ENCODE measurements at regions not wholly inside any gene's neighbourhood (a gene's known extent, or its start where the extent isn't known, plus 50 kb on each side); places are given as distances from the start of the nearest gene placed in this dataset.

- H3K79me2 ChIP-seq (ENCODE audit: control insufficient read depth, insufficient read depth, low read length), result no peaks in the 10 kb centered on the region
- no peaks in the 10 kb centered on the region for H3K4me1 Mint-ChIP-seq
- intact Hi-C loops (cut with micrococcal nuclease), result no loop called here
- CTCF ChIA-PET, result no interaction called here
- no peak overlapping the region for H3K4me3 ChIP-seq (ENCODE audit: control extremely low read depth in 1 of 5, extremely low read depth in 1 of 5, insufficient read depth in 1 of 5, low read depth in 2 of 5, low read length in 4 of 5)
- H3K36me3 ChIP-seq (replicated peaks in 1 of 2; ENCODE audit: control extremely low read depth in 1 of 2, control insufficient read depth in 1 of 2, extremely low read depth in 1 of 2, insufficient read depth in 2 of 2, low read length in 1 of 2), result no peaks in the 10 kb centered on the region
- H3K27me3 Mint-ChIP-seq, result no peaks in the 10 kb centered on the region
- H2AFZ ChIP-seq (ENCODE audit: insufficient read depth, low read depth, low read length, poor library complexity, severe bottlenecking), result no peak overlapping the region
- H3K27me3 ChIP-seq (replicated peaks in 1 of 4; ENCODE audit: control extremely low read depth in 1 of 4, control insufficient read depth in 3 of 4, insufficient read depth in 4 of 4, low read length in 3 of 4), result no peaks in the 10 kb centered on the region
- no peak overlapping the region for H3K4me3 Mint-ChIP-seq
- POLR2A ChIA-PET, result no interaction called here
- H4K20me1 ChIP-seq (ENCODE audit: control insufficient read depth, insufficient read depth, low read length, poor library complexity, severe bottlenecking), result no peaks in the 10 kb centered on the region
- no peak overlapping the region for H3K27ac ChIP-seq (ENCODE audit: low read length in 2 of 2)
- DNase-seq (no peak), ATAC-seq (ENCODE audit: low read depth) (no peak)
- no peak overlapping the region for H3K4me2 ChIP-seq (replicated peaks; ENCODE audit: low read depth, low read length, poor library complexity, severe bottlenecking)
- TF ChIP-seq CTCF (IDR thresholded peaks at IDR 0.05), result no peak
- TF ChIP-seq EZH2 (IDR thresholded peaks at IDR 0.05; ENCODE audit: borderline replicate concordance, insufficient read depth, low read depth, low read length, poor library complexity, severe bottlenecking), result no peak
- H3K9me3 Mint-ChIP-seq (ENCODE audit: insufficient read depth), result no peaks in the 10 kb centered on the region
- H3K27ac Mint-ChIP-seq, result no peak overlapping the region
- WGBS (ENCODE audit: insufficient coverage), result 89% methylated on average over 8 of the region's 12 CpGs
- H3K9me3 ChIP-seq (ENCODE audit: control extremely low read depth in 1 of 3, control insufficient read depth in 2 of 3, insufficient read depth in 1 of 3, low read length in 2 of 3), result peaks cover 0 to 8% (median 0%) of the 10 kb centered on the region in 3 donors
- H3K4me1 ChIP-seq (ENCODE audit: control insufficient read depth in 2 of 2, insufficient read depth in 2 of 2, low read length in 2 of 2), result no peaks in the 10 kb centered on the region
- no peak overlapping the region for H3K9ac ChIP-seq (ENCODE audit: low read length)
Measured at GRCh38 chr6:169162752-169163407, 90.8 kb downstream of the THBS2 start.

GRCh38 chr6:169162249-169162648 lies 91.4 kb downstream of the THBS2 start:
- Histone ChIP-seq H3K4me2 (replicated peaks; ENCODE audit: low read depth, low read length, poor library complexity, severe bottlenecking) (no peak overlapping the region), H3K9ac (ENCODE audit: low read length) (no peak overlapping the region), H2AFZ (ENCODE audit: insufficient read depth, low read depth, low read length, poor library complexity, severe bottlenecking) (no peak overlapping the region), H4K20me1 (ENCODE audit: control insufficient read depth, insufficient read depth, low read length, poor library complexity, severe bottlenecking) (no peaks in the 10 kb centered on the region), H3K4me3 (ENCODE audit: control extremely low read depth in 1 of 5, extremely low read depth in 1 of 5, insufficient read depth in 1 of 5, low read depth in 2 of 5, low read length in 4 of 5) (no peak overlapping the region), H3K79me2 (ENCODE audit: control insufficient read depth, insufficient read depth, low read length) (no peaks in the 10 kb centered on the region), H3K27ac (ENCODE audit: low read length in 2 of 2) (no peak overlapping the region), H3K27me3 (replicated peaks in 1 of 4; ENCODE audit: control extremely low read depth in 1 of 4, control insufficient read depth in 3 of 4, insufficient read depth in 4 of 4, low read length in 3 of 4) (no peaks in the 10 kb centered on the region), H3K9me3 (ENCODE audit: control extremely low read depth in 1 of 3, control insufficient read depth in 2 of 3, insufficient read depth in 1 of 3, low read length in 2 of 3) (peaks cover 0 to 6% (median 0%) of the 10 kb centered on the region in 3 donors), H3K4me1 (ENCODE audit: control insufficient read depth in 2 of 2, insufficient read depth in 2 of 2, low read length in 2 of 2) (no peaks in the 10 kb centered on the region), H3K36me3 (replicated peaks in 1 of 2; ENCODE audit: control extremely low read depth in 1 of 2, control insufficient read depth in 1 of 2, extremely low read depth in 1 of 2, insufficient read depth in 2 of 2, low read length in 1 of 2) (no peaks in the 10 kb centered on the region)
- Mint-ChIP-seq H3K4me3 (no peak overlapping the region), H3K27ac (no peak overlapping the region), H3K4me1 (no peaks in the 10 kb centered on the region), H3K27me3 (no peaks in the 10 kb centered on the region), H3K9me3 (ENCODE audit: insufficient read depth) (no peaks in the 10 kb centered on the region)
- TF ChIP-seq CTCF (IDR thresholded peaks at IDR 0.05), result no peak
- TF ChIP-seq EZH2 (IDR thresholded peaks at IDR 0.05; ENCODE audit: borderline replicate concordance, insufficient read depth, low read depth, low read length, poor library complexity, severe bottlenecking), result no peak
- DNase-seq (no peak), ATAC-seq (ENCODE audit: low read depth) (no peak)
- 98% methylated on average over 22 of the region's 23 CpGs for WGBS (ENCODE audit: insufficient coverage)
- intact Hi-C loops (cut with micrococcal nuclease), result no loop called here
- ChIA-PET POLR2A (no interaction called here), CTCF (no interaction called here)

Data from B cell (primary cell).